Hematopoietic multipotent progenitor cell treated with erythropoietin and hydrocortisone succinate and interleukin-3 and kit ligand, for 4 days (in vitro differentiated cells): ENCODE measurements at regions not wholly inside any gene's neighbourhood (a gene's known extent, or its start where the extent isn't known, plus 50 kb on each side); places are given as distances from the start of the nearest gene placed in this dataset.

Experiments used
- DNase-seq: peaks from one replicate; pipeline ENCODE4 v3.0.0-alpha.2; 2015

DNA sequence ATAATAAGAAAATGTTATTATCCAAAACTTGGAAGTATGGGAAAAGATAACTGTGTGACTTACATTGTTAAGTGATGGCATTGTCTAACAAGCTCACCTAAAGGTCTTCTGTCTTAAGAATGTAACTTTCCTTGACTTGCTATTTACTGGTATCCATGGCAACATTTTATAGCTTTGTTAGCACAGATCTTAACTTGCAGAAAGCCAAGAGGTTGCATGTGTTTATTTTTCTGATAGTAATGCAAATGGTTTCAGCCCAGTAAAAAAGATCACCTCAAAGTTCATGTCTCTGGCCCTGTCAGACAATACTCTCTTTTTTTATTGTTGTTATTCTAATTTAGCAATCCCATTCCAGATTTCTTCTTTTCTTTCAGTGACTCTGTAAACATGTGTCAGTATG, 425.3 kb downstream of the SPRY1 start:
- no peak for DNase-seq

DNA sequence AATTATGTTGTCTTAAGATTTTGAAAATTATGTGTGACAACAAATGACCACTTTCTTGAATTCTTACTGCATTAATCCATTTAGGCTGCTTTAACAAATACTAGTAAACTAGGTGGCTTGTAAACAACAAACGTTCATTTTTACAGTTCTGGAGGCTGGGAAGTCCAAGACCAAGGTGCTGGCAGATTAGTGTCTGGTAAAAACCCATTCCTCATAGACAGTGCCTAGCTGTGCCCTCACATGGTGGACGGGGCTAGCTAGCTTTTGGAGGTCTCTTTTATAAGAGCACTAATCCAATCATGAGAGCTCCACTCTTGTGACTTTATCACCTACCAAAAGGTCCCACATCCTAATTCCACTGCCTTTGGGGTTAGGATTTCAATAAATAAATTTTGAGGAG, 425.8 kb downstream of the SPRY1 start:
- no peak for DNase-seq

DNA sequence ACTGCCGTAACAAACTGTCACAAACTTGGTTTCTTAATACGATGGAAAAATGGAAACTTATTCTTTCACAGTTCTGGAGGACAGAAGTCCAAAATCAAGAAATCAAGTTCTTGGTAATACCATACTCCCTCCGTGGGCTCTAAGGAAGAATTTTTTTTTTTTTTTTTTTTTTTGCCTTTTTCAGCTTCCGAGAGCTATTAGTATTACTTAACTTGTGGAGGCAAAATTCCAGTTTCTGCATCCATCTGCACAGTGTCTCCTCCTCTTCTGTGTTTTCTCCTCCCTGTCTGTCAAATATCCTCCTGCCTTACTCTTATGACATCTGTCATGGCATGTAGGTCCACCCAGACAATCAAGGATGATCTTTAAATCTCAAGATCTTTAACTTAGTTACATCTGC, 426.6 kb downstream of the SPRY1 start:
- DNase-seq = no peak

GRCh38 chr4:123824524-123824923, 427.9 kb downstream of the SPRY1 start:
- DNase-seq = no peak

DNA sequence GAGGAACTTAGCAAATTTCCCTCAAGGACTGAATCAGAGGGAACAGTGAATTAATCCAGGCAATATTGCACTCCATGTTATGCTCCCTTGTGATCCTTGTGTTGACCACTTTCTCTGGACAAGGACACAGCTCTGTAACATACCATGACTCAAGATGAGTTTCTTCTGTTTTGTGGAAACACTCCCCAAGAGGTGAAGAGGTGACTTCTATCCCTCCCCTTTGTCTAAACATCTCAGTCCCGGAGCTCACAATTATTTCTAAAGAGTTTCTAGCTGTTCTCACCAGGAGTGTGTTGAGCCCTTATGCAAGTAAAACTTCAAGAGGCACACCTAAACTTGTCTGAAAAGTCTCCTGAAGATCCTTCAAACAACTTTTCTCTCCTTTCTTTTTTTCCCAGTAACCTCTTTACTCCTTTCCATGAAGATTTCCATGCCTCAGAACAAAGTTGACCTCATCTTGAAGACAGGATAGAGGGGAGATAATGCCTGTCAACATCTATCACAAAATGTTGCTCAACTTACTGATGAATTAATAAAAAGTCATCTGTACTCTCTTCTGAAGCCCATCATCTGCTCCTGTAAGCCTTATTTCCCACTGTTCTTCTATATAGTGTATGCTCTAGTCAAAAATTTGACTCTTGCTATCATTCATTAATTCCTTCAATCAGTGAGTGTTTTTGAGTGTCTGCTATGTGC, 429.1 kb downstream of the SPRY1 start:
- no peak for DNase-seq

DNA sequence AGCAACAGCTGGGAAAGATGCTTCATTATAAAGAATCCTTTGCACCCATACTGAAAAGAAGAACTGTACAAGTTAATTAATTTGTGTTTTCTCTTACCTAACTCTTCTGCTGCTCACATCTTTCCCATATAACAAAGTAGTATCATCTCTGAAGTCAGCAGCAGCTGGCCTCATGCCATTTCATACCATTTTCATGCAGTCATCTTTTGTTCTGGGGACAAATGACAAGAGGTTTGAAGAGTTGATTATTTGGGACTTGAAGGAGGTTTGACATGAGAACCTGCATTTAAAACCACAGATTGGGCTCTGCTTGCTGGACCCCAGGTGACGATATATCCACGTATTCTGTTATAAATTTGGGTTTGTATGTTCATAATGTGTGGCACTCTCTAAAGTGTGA, 430.3 kb downstream of the SPRY1 start:
- DNase-seq = no peak

GRCh38 chr4:123827511-123827910, 430.9 kb downstream of the SPRY1 start:
- no peak for DNase-seq

- DNase-seq = no peak
Observed at GRCh38 chr4:123830930-123831329, 434.3 kb downstream of the SPRY1 start.

- DNase-seq = no peak
Observed at GRCh38 chr4:123832173-123833026, 435.8 kb downstream of the SPRY1 start.

DNA sequence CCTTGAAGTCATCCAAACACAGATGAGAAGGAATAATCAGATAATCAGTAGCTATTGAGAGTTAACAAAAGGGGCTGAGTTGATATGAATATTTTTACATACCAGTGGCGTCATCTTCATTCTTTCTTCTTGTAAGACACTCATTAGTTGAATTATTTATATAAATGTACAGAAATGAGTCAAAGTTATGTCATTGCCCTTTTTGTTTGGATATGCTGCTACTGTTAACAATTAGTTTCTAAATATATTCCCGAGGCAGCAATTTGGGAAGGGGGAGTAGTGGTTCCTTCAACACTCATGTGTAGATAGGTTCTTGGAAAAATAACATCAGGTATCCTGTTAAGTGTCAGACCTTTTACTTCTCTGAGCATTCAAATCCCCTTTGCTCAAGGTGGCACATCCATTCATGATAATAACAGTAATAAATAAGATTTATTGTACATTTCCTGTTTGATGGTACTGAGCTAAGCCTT, 436.6 kb downstream of the SPRY1 start:
- no peak for DNase-seq

DNA sequence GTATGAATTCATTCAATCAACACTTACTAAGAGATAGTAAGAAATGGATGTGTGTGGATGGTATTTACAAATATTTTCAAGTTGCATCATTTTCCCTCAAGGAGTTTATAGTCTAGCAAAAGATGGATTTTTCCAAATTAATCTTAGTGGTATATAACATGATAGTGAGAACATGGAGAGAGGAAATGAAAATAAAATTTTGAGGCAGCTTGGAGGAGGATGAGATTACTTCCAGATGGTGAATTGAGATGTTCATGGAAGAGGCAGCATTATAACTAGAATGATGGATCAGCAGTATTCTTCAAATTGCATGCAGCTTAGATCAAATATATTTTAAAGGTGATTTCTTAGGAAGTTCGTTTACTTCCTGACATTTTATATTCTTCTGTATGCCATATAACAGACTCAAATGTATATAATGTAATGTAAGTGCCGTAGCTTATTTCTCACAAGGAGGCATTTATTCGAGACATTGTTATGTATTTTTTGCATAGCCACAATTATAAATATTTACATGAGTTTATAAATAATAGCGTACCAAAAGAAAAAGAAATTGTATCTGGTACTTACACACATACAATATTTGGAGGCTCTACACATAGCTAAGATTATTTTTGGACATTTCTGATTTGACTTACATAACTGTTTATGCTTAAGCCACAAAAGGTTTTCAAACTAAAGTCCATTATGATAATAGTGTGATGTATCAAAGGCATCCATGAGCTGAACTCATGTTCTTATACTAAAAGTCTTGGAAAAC, 439.4 kb downstream of the SPRY1 start:
- no peak for DNase-seq

DNA sequence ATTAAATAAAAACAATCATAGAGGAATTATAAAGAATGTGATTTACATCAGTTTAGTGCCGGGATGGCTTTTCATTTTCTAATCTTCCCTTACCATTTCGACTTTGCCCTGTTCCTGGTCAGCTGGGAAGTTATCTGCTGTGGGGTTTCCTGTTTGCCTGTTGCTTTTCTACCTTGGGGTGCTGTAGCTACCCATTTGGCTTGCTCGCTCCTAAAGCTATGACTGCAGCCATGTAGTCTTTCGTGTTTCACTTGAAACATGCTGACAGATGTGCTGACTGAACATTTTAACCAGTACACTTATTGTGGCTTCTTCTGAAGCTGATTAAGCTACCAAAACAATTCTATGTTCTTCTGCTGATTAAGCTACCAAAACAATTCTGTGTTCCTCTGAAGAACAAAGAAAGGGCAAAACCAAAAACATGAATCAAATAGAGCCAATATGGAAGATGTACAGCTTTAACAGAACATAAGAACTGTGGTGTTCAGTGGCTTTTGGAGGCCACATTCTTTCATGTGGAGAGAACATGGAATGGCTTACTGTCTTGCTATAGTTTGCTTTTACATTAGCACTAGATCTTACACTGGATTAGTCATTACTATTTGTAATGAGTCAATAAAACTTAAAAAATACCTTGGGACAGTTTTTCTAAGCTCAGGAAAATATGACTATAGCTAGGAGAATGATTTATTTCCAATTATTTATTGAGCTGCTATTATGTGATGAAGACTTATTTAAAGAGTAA, 440.4 kb downstream of the SPRY1 start:
- peak; percentile 7 for DNase-seq

DNA sequence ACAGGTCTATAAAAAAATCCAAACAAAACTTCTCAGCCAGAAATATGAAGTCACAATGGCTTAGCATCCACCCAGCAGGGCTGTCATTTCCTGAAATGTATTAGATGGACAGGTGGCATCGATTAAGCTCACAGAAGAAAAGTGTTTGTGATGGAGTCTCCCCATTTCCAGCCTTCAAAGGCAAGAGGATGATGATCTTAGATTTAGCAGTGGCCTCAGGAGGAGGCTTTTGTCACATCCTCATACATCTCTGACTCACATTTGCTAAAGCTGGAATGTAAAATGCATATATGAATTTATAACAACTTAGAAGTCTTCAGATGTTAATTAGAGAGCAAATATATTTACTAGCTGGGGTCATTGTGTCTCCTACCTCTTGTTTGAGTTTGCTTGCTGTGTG, 441.9 kb downstream of the SPRY1 start:
- no peak for DNase-seq

GRCh38 chr4:123840197-123840596, 443.6 kb downstream of the SPRY1 start:
- DNase-seq = no peak

DNA sequence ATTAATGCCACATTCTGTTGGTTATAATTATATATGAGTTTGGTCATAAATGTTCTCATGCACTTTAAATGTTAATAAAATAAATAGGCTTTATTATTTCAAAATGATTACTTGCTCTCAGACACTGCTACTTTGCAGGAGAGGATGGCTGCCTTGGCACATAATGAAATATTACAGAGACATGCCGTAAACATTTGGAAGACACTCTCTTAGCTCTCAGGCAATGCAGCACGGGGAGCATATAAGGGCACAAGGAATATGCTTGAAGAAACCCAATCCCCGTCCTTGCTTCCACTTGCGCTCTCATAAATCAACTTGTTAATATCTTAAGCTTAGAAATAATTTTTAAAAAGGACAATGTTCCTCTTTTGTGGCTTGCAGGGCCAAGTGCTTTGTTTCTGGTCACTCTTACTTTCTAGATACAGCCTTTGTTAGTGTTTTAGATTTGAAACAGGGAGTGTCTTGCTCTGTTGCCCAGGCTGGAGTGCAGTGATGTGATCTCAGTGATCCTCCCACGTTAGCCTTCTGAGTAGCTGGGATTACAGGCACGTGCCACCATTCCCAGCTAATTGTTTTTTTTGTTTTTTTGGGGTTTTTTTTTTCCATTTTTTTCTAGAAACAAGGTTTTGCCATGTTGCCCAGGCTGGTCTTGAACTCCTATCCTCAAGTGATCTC, 445.0 kb downstream of the SPRY1 start:
- no peak for DNase-seq

DNA sequence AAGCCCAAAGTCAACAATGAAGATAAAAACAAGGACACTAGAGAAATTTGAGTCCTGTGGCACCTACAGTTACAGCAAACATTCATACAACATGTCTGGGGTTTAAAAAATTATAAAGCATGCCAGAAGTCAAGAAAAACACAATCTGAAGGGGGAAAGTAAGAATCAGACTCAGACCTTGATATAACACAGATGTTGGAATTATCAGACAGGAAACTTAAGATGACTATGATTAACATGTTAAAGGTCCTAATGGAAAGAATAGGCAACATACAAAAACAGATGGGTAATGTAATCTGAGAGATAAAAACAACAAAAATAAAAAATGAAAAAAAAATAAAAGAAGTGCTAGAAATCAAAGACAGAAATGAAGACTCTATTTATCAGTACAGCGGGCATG, 446.5 kb downstream of the SPRY1 start:
- DNase-seq = no peak

DNA sequence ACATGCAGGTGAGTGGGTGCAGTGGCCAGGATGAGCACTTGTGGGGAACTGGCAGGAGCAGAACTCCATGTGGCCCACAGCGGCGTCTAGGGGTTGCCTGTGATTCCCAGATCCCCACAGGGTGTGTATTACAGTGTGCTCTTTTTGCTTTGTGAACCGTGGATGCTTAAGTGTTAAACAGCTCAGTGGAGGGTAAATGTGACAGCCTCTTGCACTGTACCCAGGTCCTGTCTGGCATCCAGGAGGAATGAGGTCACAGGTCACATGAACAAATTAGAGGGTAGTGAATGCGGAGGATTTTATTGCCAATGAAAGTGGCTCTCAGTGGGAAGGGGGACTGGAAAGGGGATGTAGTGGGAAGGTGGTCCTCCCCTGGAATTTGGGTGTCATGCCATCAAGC, 447.8 kb downstream of the SPRY1 start:
- no peak for DNase-seq

- no peak for DNase-seq
Observed at GRCh38 chr4:123846092-123846491, 449.5 kb downstream of the SPRY1 start.

DNA sequence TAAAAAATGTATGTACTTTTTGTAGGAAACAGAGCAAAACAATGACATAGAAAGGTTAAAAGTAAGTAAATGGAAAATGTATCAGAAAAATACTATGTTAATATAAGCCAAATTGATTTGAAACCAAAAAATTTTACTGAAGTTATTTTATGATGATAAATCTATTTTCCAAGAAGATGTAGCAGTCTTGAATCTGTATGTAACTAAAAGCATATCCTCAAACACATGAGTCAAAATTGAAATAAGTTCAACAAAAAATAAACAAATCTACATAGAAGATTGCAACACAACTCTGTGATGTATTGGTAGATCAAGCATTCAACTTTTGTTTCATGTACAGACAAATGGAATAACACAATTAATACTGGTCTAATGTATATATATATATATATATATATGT, 450.0 kb downstream of the SPRY1 start:
- no peak for DNase-seq

DNA sequence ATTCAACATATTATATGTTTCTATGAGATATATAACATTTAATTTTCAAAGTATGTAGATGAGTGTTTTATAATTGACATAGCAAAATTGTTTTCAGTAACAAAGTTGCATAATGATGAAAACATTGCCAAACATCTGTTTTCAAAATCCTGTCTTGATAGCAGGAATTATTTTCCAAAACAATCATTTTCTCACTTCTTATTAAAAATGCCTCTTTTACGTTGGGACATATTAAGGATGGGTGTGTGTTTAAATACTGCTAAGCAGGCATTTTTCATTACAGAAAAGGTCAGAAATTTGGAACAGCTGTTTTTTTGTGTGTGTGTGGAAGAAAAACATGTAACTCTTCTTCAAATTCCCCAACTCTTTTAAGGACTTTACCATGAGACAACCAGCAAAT, 452.0 kb downstream of the SPRY1 start:
- DNase-seq = no peak

DNA sequence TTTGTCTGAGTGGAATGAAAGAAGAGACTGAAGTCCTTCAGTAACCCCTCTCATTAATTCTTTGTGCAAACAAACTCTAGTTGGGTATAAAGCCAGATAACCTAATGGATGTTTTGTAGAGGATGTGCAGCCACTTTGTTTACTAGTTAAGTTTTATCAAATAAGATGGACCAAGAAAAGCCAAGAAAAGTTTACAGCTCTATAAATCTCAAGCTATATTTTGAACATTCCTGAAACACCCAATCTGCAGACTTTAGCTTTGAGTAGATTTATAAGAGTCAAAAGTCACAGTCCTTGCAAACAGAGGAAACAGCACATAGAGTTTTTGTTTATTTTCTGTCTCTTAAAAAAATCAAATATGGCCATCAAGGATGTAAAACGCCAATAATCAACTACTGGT, 452.9 kb downstream of the SPRY1 start:
- no peak for DNase-seq

DNA sequence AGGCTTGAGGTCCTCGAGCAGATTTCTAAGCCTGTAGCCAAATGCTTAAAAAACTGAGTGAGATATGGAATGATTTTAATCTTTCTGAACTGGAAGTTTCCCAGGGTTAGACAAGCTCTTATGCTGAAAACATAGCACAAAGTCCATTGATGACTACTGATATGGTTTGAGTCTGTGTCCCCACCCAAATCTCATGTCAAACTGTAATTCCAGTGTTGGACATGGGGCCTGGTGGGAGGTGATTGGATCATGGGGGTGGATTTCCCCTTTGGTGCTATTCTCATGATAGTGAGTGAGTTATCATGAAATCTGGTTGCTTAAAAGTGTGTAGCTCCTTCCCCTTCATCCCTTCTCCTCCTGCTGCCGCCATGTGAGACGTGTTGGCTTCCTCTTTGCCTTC, 454.9 kb downstream of the SPRY1 start:
- DNase-seq = no peak
